SKM-1 (cell line): ENCODE measurements at regions not wholly inside any gene's neighbourhood (a gene's known extent, or its start where the extent isn't known, plus 50 kb on each side); places are given as distances from the start of the nearest gene placed in this dataset.
"Not testable (repeated sequence)": the region's sequence is repeated elsewhere in the genome, so short reads cannot be mapped to it uniquely, and the experiment has no call there.

Source experiments
- DNase-seq: peaks from one replicate; lab custom pipeline; 2025; ENCODE audit not compliant: unreplicated experiment; lab: John Stamatoyannopoulos, UW

- no peak for DNase-seq
These were observed 257.3 kb downstream of the MIAT start for GRCh38 chr22:26914519-26915185.

GRCh38 chr22:26916236-26916635, 258.8 kb downstream of the MIAT start:
- DNase-seq = no peak

DNA sequence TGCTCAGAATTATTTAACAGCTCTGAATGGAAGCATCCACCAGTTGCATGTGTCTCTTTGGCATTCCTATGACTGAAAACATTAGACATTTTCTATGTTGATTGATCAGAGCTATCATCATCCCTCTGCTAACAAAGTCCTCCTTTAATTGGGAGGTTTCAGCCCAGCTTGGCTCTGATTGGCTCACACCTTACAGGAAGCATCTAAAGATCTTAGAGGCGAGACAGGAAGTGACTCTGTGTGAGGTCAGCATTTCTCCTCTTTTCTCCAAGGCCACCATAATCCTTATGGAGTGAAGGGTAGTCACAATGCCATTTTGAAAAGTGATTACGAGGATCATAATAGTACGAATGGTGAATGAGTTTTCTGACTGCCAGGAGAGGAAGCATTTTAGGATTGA, 260.8 kb downstream of the MIAT start:
- no peak for DNase-seq

DNA sequence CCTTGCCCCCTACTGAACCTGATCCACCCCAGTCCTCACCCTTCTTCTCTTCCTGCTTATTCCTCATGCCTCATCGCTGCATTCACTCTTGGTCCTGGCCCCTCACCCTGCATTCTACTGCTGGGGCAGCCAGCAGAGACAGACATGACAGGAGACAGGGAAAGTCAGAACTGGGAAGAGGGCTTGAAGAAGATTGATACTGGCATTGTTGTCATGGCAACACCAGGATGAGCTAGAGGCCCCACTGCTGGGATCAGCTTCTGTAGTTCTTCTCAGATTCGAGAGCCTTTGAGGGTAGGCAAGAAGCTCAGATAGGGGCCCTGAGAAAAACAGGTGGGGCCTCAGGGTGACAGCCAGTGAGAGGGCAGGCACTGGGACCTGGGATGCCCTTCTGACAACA, 264.3 kb downstream of the MIAT start:
- no peak for DNase-seq

- no peak for DNase-seq
These were observed 265.4 kb downstream of the MIAT start for GRCh38 chr22:26922806-26923205.

- DNase-seq = no peak
These were observed 266.1 kb downstream of the MIAT start for GRCh38 chr22:26923531-26923930.

DNA sequence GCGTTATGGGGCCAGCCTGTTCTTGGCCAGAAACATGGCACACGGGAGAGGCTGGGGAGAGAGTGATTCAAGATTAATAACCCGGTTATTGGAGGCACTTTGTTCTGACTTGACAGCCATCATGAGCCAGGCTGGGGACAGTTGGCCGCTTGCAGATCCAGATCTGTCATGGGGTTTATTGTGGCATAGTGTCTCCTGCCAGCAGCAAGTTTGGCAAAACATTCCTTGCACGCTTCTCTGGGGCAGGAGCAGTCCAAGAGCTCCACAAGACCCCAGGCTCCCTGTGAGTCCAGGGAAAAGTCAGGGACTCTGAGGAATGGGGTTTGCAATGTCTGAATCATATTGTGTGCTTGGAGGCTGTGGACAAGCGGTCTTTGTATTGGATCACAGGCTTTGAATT, 270.4 kb downstream of the MIAT start:
- no peak for DNase-seq

GRCh38 chr22:26931471-26931870, 274.1 kb downstream of the MIAT start:
- no peak for DNase-seq

GRCh38 chr22:26933105-26933590, 275.8 kb downstream of the MIAT start:
- DNase-seq = no peak

DNA sequence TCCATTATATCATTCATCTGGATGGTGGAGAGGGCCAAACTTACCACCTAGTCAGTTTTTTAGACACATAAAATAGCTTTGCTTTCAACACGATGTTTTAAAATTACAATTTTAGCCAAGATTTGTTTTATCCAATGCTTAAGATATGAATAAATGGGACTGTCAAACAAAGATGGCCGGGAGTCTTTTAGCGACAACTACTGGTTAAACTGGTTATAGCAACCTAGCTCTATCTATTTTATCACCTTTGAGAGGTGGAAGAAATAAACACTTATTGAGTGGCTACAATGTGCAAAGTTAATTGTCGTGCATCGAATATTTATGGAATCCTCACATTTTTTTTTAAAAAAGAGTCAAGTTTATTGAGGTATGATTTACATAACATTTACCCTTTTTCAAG, 279.8 kb downstream of the MIAT start:
- DNase-seq = no peak

- DNase-seq = no peak
These were observed 282.1 kb downstream of the MIAT start for GRCh38 chr22:26939466-26939865.

- no peak for DNase-seq
These were observed 284.7 kb downstream of the MIAT start for GRCh38 chr22:26941896-26942636.

GRCh38 chr22:26942637-26942957, 285.2 kb downstream of the MIAT start:
- DNase-seq = no peak

DNA sequence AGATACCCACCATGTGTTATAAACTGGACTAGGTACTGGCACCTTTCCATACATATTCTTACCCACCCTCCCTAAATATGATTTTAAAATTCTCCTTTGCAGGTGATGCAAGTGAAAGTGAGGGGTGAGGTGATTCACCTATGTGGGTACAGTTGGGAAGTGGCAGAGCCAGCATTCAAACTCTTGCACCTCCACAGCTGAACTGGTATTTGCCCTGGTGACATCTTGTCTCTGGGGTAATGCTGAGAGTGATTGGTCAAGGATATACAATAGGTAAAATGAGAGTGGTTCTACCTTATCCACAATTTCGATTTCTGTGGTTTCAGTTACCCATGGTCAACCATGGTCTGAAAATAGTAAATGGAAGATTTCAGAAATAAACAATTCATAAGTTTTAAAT, 288.2 kb downstream of the MIAT start:
- DNase-seq = no peak

DNA sequence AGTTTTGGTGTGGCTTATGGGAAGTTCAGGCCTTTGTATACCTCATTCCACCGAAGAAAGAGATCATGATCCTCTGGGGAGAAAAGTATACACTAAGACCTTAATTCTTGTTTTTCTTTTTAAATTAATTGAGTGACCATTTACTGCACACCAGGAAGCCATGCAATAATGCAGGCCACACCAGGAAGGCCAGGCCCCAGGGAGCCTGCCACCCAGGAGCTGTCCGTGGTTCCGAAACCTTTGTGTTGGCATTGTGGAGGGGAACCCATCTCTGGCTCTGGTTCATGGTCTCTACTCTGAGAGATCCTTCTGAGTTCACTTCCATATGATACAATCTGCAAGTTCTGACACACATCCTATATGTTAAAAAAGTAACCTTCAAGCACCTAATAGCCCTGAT, 291.8 kb downstream of the MIAT start:
- no peak for DNase-seq

DNA sequence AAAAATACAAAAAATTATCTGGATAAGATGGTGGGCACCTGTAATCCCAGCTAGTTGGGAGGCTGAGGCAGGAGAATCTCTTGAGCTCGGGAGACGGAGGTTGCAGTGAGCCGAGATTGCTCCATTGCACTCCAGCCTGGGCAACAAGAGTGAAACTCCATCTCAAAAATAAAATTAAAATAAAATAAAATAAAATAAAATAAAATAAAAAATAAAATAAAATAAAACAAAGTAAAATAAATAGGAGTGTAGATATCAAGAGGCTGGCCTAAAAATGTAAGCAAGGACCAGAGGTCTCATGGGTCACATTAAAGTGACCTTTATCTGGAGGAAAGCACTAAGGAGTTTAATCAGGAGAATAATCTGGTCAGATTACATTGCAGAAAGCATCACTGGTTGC, 293.8 kb downstream of the MIAT start:
- not testable (repeated sequence) for DNase-seq

- DNase-seq = no peak
These were observed 294.6 kb downstream of the MIAT start for GRCh38 chr22:26952004-26952403.

DNA sequence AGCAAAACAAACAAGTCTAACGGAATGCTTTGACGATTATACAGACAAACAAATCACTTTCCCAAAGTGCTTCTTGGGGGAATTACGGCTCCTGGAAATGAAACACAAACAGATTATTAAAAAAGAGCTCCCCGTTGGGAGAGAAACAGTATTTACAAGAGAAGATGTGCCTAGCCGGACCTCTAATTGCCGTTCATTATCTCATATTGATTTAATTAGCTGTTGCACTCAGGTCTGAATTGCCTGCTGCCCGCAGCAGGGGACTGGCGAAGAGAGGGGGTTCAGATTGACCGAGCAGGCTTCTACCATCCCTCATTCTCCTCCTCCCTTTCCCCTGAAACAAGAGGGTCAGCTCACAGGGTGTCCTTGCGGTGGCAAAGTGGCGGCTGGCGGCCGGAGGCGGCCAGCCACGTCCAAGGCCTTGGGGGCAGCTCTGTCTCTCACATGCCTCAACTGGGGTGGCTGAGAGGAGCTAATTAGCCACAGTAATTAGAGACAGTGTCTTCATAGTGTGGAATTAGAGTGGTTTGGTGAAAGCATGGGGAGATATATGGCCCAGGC, 295.1 kb downstream of the MIAT start:
- no peak for DNase-seq

- DNase-seq = no peak
These were observed 295.9 kb downstream of the MIAT start for GRCh38 chr22:26953012-26953883.

- no peak for DNase-seq
These were observed 299.0 kb downstream of the MIAT start for GRCh38 chr22:26956371-26956770.

GRCh38 chr22:26957176-26957575, 299.8 kb downstream of the MIAT start:
- no peak for DNase-seq

DNA sequence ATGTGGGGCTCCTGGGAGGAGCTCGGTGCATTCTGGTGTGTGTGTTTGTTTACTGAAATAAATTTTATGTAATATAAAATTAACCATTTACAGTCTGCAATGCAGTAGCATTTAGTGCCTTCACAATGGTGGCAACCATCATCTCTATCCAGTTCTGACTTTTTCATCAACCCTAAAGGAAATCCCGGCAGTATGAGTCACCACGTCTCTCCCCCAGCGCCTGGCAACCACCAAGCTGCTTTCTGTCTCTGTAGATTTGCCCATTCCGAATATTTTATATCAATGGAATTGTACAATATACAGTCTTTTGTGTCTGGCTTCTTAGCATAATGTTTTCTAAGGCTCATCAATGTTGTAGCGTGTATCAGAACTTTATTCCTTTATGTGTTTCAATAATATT, 300.5 kb downstream of the MIAT start:
- DNase-seq = no peak
